ENCODE measurements at regions not wholly inside any gene's neighbourhood (a gene's known extent, or its start where the extent isn't known, plus 50 kb on each side); places are given as distances from the start of the nearest gene placed in this dataset.

DNA sequence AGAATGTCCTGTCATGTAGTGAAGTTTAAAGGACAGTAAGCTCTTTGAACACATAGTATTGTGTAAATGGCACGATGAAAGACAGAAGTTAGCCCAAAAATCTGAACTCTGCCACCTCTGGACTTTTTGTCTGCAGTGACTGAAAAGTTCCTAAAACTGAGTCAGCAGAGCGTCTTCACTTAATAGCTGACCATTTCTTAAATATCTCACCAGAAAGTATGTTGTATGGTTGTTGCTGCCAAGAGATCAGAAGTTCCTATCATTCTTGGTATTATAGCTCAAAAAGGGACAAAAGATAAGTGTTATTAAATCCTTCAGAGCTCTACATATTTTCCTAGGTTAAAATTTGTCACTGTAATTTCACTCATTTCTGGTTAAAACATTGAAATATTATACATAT lies 1003.0 kb downstream of the TTLL7 start:
- no peak overlapping the region for H3K27ac ChIP-seq (ENCODE audit: low read depth, low read length)
- no peak for TF ChIP-seq EZH2phosphoT487 (IDR thresholded peaks at IDR 0.05; ENCODE audit: borderline replicate concordance, low read length)
- TF ChIP-seq CTCF (IDR thresholded peaks at IDR 0.05; ENCODE audit: low read depth, low read length, poor library complexity, severe bottlenecking), result no peak
- no peaks in the 10 kb centered on the region for H4K20me1 ChIP-seq (ENCODE audit: control insufficient read depth, insufficient read depth, low read depth, low read length)
- no peaks in the 10 kb centered on the region for H3K79me2 ChIP-seq (ENCODE audit: control insufficient read depth, low read length)
- no peaks in the 10 kb centered on the region for H3K9me2 ChIP-seq (replicated peaks; ENCODE audit: control insufficient read depth, low read length)
- no peaks in the 10 kb centered on the region for H3F3A ChIP-seq (ENCODE audit: control insufficient read depth, insufficient read depth)
- H3K4me2 ChIP-seq (ENCODE audit: low read length), result no peak overlapping the region
- H3K9me3 ChIP-seq (ENCODE audit: control insufficient read depth, insufficient read depth, low read length), result no peaks in the 10 kb centered on the region
- H3K27me3 ChIP-seq (ENCODE audit: control insufficient read depth, low read length), result no peaks in the 10 kb centered on the region
- H3K4me3 ChIP-seq (ENCODE audit: low read length), result no peak overlapping the region
- no peaks in the 10 kb centered on the region for H3K36me3 ChIP-seq (ENCODE audit: control insufficient read depth, low read length)
- no peaks in the 10 kb centered on the region for H3K4me1 ChIP-seq (ENCODE audit: control insufficient read depth, low read length)

GRCh38 chr1:82994616-82995263 lies 1004.2 kb downstream of the TTLL7 start:
- Histone ChIP-seq H3K4me2 (ENCODE audit: low read length) (no peak overlapping the region), H3K36me3 (ENCODE audit: control insufficient read depth, low read length) (no peaks in the 10 kb centered on the region), H3K27me3 (ENCODE audit: control insufficient read depth, low read length) (no peaks in the 10 kb centered on the region), H3K9me2 (replicated peaks; ENCODE audit: control insufficient read depth, low read length) (no peaks in the 10 kb centered on the region), H3K9me3 (ENCODE audit: control insufficient read depth, insufficient read depth, low read length) (no peaks in the 10 kb centered on the region), H3K27ac (ENCODE audit: low read depth, low read length) (no peak overlapping the region), H4K20me1 (ENCODE audit: control insufficient read depth, insufficient read depth, low read depth, low read length) (no peaks in the 10 kb centered on the region), H3F3A (ENCODE audit: control insufficient read depth, insufficient read depth) (no peaks in the 10 kb centered on the region), H3K79me2 (ENCODE audit: control insufficient read depth, low read length) (no peaks in the 10 kb centered on the region), H3K4me1 (ENCODE audit: control insufficient read depth, low read length) (no peaks in the 10 kb centered on the region), H3K4me3 (ENCODE audit: low read length) (no peak overlapping the region)
- no peak for TF ChIP-seq CTCF (IDR thresholded peaks at IDR 0.05; ENCODE audit: low read depth, low read length, poor library complexity, severe bottlenecking)
- TF ChIP-seq EZH2phosphoT487 (IDR thresholded peaks at IDR 0.05; ENCODE audit: borderline replicate concordance, low read length), result no peak

DNA sequence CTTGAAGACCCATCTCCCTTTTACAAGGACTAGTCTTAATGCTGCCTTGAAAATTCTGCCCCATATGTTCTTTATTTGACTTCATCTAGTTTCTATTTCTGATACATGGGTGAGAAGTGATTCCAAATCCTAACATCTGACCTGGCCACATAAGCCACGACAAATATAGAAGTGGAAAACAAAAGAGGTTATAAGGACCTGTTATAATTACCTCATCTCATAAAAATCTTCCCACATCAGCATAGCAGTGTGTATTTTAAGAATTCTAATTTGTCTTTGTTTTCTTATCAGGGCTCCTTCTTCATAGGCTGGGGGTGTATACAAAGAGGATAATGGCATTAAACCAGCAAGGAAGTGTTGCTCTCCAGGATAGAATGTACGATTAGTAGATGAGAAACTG lies 1007.4 kb downstream of the TTLL7 start:
- Histone ChIP-seq H3K27ac (ENCODE audit: low read depth, low read length) (no peak overlapping the region), H4K20me1 (ENCODE audit: control insufficient read depth, insufficient read depth, low read depth, low read length) (no peaks in the 10 kb centered on the region), H3K79me2 (ENCODE audit: control insufficient read depth, low read length) (no peaks in the 10 kb centered on the region), H3K9me2 (replicated peaks; ENCODE audit: control insufficient read depth, low read length) (no peaks in the 10 kb centered on the region), H3K4me3 (ENCODE audit: low read length) (no peak overlapping the region), H3K4me1 (ENCODE audit: control insufficient read depth, low read length) (no peaks in the 10 kb centered on the region), H3K27me3 (ENCODE audit: control insufficient read depth, low read length) (no peaks in the 10 kb centered on the region), H3K4me2 (ENCODE audit: low read length) (no peak overlapping the region), H3K36me3 (ENCODE audit: control insufficient read depth, low read length) (no peaks in the 10 kb centered on the region), H3K9me3 (ENCODE audit: control insufficient read depth, insufficient read depth, low read length) (no peaks in the 10 kb centered on the region), H3F3A (ENCODE audit: control insufficient read depth, insufficient read depth) (no peaks in the 10 kb centered on the region)
- TF ChIP-seq EZH2phosphoT487 (IDR thresholded peaks at IDR 0.05; ENCODE audit: borderline replicate concordance, low read length) (no peak), CTCF (IDR thresholded peaks at IDR 0.05; ENCODE audit: low read depth, low read length, poor library complexity, severe bottlenecking) (no peak)
